ENCODE measurements at regions not wholly inside any gene's neighbourhood (a gene's known extent, or its start where the extent isn't known, plus 50 kb on each side); places are given as distances from the start of the nearest gene placed in this dataset.

DNA sequence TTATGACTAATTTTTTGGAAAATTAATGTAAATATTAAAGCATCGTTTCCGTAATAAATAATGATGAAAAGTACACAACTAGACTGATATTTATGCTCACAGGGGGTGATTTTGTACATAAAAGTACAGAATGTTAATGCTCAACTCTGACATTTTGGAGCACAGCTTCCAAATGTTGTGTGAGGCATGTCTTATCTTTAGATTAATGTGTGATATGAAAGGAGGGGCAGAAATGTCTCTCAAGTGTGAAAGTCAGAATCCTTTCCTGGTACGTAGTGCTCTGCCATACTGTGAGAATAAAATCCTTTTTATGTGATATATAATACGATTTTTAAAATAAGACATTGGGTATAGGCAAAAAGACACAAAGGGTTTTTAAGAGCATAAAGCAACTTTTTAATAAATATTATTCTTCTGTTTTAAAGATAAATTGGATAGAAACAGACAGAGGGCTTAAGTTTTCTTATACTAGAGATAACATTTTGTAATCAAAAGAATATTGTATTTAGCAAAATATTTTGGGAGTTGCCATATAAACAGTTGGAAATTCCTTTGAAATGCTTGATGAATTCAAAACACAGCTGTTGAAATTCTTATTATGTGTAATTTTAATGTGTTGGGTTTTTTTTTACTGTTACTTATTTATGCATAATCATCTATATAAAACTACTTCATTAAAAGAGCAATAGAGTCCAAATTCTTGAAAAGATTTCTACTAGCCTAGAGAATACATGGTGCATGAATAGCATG lies 389.7 kb downstream of the RAP2B start:
- Mint-ChIP-seq H3K27ac (no peak overlapping the region), H3K4me3 (no peak overlapping the region), H3K27me3 (ENCODE audit: low read depth in 3 of 3) (no peaks in the 10 kb centered on the region), H3K4me1 (no peaks in the 10 kb centered on the region), H3K36me3 (no peaks in the 10 kb centered on the region), H3K9me3 (peaks cover 0 to 2% (median 0%) of the 10 kb centered on the region in 7 donors)
- no peak for DNase-seq
- Histone ChIP-seq H3K27ac (ENCODE audit: low read depth in 1 of 2, low read length in 2 of 2) (no peak overlapping the region), H2AFZ (ENCODE audit: insufficient read depth, low read depth, low read length, poor library complexity, severe bottlenecking) (no peak overlapping the region), H3K9me3 (replicated peaks in 1 of 2; ENCODE audit: control insufficient read depth in 1 of 2, insufficient read depth in 1 of 2, low read length in 2 of 2) (no peaks in the 10 kb centered on the region), H3K79me2 (ENCODE audit: insufficient read depth, low read length) (no peaks in the 10 kb centered on the region), H3K4me1 (ENCODE audit: control insufficient read depth in 1 of 2, insufficient read depth in 2 of 2, low read length in 2 of 2) (no peaks in the 10 kb centered on the region), H3K27me3 (ENCODE audit: control insufficient read depth in 2 of 2, insufficient read depth in 2 of 2, low read length in 2 of 2) (no peaks in the 10 kb centered on the region), H4K20me1 (ENCODE audit: insufficient read depth, low read length) (no peaks in the 10 kb centered on the region), H3K36me3 (replicated peaks in 1 of 2; ENCODE audit: control insufficient read depth in 1 of 2, insufficient read depth in 2 of 2, low read length in 2 of 2) (no peaks in the 10 kb centered on the region), H3K9ac (ENCODE audit: insufficient read depth, low read length, poor library complexity, severe bottlenecking) (no peak overlapping the region), H3K4me2 (replicated peaks; ENCODE audit: extremely low read depth, low read length, poor library complexity, severe bottlenecking) (no peak overlapping the region), H3K4me3 (replicated peaks in 1 of 3; ENCODE audit: low read depth in 2 of 3, low read length in 3 of 3) (no peak overlapping the region)
- WGBS (ENCODE audit: insufficient coverage): no CpG with 5 or more reads among the region's 4 CpGs
- no peak for TF ChIP-seq CTCF (IDR thresholded peaks at IDR 0.05)
- intact Hi-C loops (cut with micrococcal nuclease): no loop called here

DNA sequence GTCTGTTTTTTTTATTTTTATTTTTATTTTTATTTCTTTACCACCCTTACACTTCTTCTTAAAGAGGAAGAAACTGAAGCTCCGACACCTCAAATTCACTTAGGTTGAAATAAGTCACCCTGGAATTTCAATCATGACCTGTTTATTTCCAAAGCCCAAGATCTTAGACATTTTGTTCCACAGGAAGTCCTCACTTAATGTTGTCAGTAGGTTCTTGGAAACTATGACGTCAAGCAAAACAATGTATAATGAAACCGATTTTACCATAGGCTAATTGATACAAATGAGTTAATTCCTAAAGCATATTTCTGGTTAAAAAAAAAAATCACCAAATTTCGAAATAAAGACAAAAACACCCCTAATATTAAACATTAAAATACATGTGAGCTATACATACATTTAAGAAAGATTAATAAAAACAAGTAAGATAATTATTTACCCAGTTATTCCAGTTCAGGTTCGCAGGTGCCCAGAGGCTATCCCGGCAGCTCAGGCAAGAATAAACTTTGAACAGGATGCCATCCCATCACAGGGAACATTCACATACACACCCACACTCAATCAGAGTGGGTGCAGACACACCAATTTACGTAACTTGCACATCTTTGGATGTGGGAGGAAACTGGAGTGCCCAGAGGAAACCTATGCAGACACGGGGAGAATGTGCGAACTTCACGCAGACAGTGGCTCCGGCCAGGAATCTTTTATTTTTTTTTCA lies 391.0 kb downstream of the RAP2B start:
- TF ChIP-seq CTCF (IDR thresholded peaks at IDR 0.05): no peak
- no peaks in the 10 kb centered on the region for H3K79me2 ChIP-seq (ENCODE audit: insufficient read depth, low read length)
- no peaks in the 10 kb centered on the region for H3K27me3 Mint-ChIP-seq (ENCODE audit: low read depth in 3 of 3)
- H3K9me3 Mint-ChIP-seq: peaks cover 2 to 11% (median 6%) of the 10 kb centered on the region in 7 donors
- H3K9ac ChIP-seq (ENCODE audit: insufficient read depth, low read length, poor library complexity, severe bottlenecking): no peak overlapping the region
- no peaks in the 10 kb centered on the region for H4K20me1 ChIP-seq (ENCODE audit: insufficient read depth, low read length)
- peaks cover 0 to 3% of the 10 kb centered on the region in 2 donors for H3K9me3 ChIP-seq (replicated peaks in 1 of 2; ENCODE audit: control insufficient read depth in 1 of 2, insufficient read depth in 1 of 2, low read length in 2 of 2)
- no peaks in the 10 kb centered on the region for H3K4me1 Mint-ChIP-seq
- H2AFZ ChIP-seq (ENCODE audit: insufficient read depth, low read depth, low read length, poor library complexity, severe bottlenecking): no peak overlapping the region
- no peak overlapping the region for H3K4me3 Mint-ChIP-seq
- no peak for DNase-seq
- no peaks in the 10 kb centered on the region for H3K4me1 ChIP-seq (ENCODE audit: control insufficient read depth in 1 of 2, insufficient read depth in 2 of 2, low read length in 2 of 2)
- no peak overlapping the region for H3K4me2 ChIP-seq (replicated peaks; ENCODE audit: extremely low read depth, low read length, poor library complexity, severe bottlenecking)
- no peak overlapping the region for H3K27ac Mint-ChIP-seq
- H3K36me3 ChIP-seq (replicated peaks in 1 of 2; ENCODE audit: control insufficient read depth in 1 of 2, insufficient read depth in 2 of 2, low read length in 2 of 2): no peaks in the 10 kb centered on the region
- WGBS (ENCODE audit: insufficient coverage): 100% methylated on average over 1 of the region's 11 CpGs
- no peaks in the 10 kb centered on the region for H3K27me3 ChIP-seq (ENCODE audit: control insufficient read depth in 2 of 2, insufficient read depth in 2 of 2, low read length in 2 of 2)
- H3K27ac ChIP-seq (ENCODE audit: low read depth in 1 of 2, low read length in 2 of 2): no peak overlapping the region
- no peak overlapping the region for H3K4me3 ChIP-seq (replicated peaks in 1 of 3; ENCODE audit: low read depth in 2 of 3, low read length in 3 of 3)
- intact Hi-C loops (cut with micrococcal nuclease): no loop called here
- no peaks in the 10 kb centered on the region for H3K36me3 Mint-ChIP-seq

All from CD14-positive monocyte (primary cell).